GM19397 (cell line): ENCODE measurements at regions not wholly inside any gene's neighbourhood (a gene's known extent, or its start where the extent isn't known, plus 50 kb on each side); places are given as distances from the start of the nearest gene placed in this dataset.

Source experiments
- ATAC-seq: cut with Tn5 transposase; IDR thresholded peaks from one replicate; pipeline ENCODE4 v1.9.1; 2021; ENCODE audit warnings: mild to moderate bottlenecking, moderate library complexity; ENCODE audit not compliant: unreplicated experiment

- ATAC-seq: no peak
Measured at GRCh38 chr1:60753036-60753900, 329.1 kb upstream of the NFIA start.

DNA sequence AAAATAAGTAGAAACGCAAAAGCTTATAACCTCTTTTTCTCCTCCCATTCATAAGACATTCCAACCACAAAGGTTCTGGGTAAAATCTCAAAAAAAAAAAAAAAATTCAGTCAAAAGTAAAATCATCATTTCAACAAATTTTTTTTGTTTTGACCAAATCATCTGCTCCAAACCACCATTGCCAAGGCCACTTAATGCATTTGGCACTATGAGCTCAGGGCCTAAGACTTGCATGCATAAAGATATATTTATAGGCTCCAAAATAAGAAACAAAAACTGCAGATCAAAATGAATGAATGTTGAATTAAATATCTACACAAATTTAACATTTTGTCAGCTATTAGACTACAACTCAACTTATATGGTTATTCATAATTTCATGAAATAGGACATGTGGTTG lies 331.1 kb upstream of the NFIA start:
- ATAC-seq: no peak

GRCh38 chr1:60747353-60747752 lies 335.0 kb upstream of the NFIA start:
- no peak for ATAC-seq

GRCh38 chr1:60746278-60746791 lies 336.0 kb upstream of the NFIA start:
- ATAC-seq: no peak

DNA sequence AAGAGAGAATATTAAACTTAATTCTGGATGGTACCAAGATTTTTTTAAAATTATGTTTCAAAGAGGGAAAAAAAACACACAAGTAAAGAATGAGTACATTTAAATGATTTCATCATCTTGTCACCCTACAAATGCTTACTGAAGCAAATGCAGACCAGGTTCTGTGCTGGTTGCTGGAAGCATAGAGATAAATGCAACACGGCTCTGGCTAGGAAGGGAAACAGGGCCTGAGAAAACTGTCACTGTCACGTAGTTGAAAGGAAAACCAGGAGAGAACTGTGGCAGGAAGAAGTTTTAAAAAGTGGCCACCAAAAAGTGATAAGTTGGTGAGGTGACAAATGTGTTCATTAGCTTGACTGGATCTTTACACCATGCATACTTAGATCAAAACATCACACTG lies 336.9 kb upstream of the NFIA start:
- ATAC-seq: no peak

- no peak for ATAC-seq
Measured at GRCh38 chr1:60742339-60742738, 340.0 kb upstream of the NFIA start.

DNA sequence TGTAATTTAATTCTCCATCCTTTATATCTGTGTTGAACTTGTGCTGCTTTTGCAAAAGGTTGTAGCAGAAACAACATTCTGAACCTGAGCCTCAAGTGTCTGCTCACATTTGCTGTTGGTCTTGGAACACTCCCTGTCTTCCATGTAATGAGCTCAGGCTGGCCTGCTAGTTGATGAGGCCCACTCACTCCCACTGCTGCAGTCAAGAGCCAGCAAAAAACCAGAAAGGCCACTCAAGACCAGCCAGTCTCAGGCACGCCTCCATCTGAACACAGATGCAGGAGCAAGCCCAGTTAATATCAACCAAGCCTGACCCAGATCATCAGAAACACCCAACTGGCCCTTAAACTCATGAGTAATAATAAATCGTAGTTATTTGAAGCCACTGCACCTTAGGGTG lies 342.2 kb upstream of the NFIA start:
- ATAC-seq: no peak

- no peak for ATAC-seq
Measured at GRCh38 chr1:60739729-60740128, 342.6 kb upstream of the NFIA start.

DNA sequence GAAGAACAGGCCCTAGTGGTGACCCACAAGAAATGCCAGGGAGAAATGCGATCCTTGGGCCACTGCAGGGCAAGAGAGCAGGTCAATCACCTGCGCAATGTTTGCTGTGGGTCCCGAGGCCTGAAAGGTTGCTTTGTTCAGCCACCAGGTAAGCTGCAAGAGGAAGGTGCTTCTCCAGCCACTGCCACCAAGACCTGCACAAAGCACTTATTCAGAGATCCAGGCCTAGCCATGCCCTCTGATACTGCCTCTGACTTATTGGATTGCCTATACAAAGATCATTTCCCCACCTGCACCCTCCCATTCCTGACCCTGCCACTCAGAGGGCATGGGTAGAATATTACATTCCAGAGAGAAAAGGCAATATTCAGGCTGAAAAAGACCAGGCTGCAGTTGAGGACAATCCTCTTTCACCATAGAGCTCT lies 349.4 kb upstream of the NFIA start:
- ATAC-seq: no peak

DNA sequence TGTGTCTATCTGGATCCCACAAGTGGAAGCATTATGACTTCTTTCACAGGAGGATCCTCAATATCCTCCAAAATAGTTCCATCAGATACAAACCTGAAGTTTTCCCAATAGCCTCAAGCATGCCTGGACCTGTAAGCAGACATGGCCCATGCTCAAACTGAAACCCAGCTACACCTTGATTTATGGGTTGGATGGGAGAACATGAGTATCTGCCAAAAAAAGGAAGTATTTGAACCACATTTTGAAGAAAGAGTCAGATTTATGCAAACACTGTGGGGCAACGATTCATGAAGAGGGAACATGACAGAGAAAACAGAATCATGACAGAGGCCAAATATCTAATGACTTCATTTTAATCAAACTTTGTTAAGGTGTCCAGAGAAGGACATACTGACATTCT lies 351.0 kb upstream of the NFIA start:
- no peak for ATAC-seq

GRCh38 chr1:60727552-60727951 lies 354.8 kb upstream of the NFIA start:
- no peak for ATAC-seq

DNA sequence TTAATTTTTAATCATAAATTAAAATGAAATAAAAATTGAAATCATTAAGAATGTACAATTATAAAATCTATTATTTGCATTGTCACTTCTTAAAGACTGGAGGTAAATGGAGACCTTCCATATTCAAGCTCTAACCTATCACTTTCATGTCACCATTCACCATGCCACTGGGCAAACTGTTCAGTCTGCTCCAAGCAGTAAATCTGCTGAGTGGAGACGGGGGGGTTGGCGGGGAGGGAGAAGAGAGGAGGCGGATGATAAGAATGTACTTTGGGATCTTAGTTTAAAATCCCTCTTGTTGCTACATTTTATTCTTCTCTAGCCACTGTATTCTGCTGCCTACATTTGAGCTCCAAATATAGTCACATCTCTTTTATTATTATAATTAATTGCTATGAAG lies 365.9 kb upstream of the NFIA start:
- no peak for ATAC-seq

DNA sequence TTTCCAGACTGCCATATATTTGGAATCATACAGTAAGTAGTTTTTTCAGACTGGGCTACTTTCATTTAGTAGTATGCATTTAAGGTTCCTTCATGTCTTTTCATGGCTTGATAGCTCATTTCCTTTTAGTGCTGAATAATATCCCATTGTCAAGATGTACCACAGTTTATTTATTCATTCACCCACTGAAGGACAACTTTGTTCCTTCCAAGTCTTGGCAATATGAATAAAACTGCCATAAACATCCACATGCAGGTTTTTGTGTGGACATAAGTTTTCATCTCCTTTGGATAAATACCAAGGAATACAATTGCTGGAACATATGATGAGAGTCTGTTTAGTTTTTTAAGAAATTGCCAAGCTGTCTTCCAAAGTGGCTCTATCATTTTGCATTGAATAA lies 366.4 kb upstream of the NFIA start:
- no peak for ATAC-seq

DNA sequence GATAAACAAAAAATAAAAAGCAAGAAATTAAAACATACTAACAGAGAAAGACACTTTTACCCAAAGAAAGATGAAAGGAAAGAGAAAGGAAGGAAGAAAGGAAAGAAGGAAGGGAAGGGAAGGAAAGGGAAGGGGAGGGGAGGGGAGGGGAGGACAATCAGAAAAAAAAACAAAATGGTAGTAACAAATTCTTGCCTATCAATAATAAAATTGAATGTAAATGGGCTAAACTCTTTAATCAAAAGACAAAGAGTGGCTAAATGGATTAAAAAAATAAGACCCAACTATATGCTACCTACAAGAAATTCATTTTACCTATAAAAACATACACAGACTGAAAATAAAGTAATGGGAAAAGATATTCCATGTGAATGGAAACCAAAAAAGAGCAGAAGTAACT lies 372.9 kb upstream of the NFIA start:
- no peak for ATAC-seq

- ATAC-seq: no peak
Measured at GRCh38 chr1:60705026-60705425, 377.3 kb upstream of the NFIA start.

DNA sequence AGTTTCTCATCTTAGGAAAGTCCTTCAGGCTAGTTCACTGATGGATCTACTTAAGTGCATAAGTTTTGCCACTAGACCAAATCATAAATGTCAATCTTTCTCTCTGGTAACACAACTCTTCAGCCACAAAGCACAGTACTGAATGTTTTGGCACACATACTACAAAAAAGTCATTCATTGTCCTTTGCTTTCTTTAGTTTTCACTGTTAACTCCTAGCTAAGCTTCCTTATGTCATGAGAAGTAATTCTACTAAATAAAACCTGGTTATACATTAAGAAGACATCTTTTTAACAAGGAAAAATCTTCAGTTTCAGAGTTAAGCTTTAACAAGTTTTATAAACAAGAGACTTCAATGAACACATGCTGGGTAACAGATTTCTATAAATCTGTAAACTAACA lies 379.2 kb upstream of the NFIA start:
- no peak for ATAC-seq

DNA sequence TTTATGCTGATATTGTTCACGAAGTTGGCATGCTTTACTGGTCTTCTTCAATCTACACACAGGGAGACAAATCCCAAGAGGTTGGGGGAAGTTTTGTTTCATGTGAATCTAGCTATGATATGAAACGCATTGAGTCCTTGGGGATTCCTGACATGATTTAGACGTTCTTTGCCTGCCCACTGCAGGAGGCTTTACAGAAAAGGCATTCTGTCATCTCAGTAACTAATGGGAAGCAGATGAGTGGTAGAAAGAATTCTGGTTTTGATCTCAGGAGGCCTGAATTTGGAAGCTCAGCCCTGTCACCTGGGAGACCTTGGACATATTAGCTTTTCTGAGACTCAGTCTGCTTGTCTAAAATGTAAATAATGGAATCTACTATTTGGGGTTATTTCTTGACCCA lies 383.0 kb upstream of the NFIA start:
- ATAC-seq: no peak

DNA sequence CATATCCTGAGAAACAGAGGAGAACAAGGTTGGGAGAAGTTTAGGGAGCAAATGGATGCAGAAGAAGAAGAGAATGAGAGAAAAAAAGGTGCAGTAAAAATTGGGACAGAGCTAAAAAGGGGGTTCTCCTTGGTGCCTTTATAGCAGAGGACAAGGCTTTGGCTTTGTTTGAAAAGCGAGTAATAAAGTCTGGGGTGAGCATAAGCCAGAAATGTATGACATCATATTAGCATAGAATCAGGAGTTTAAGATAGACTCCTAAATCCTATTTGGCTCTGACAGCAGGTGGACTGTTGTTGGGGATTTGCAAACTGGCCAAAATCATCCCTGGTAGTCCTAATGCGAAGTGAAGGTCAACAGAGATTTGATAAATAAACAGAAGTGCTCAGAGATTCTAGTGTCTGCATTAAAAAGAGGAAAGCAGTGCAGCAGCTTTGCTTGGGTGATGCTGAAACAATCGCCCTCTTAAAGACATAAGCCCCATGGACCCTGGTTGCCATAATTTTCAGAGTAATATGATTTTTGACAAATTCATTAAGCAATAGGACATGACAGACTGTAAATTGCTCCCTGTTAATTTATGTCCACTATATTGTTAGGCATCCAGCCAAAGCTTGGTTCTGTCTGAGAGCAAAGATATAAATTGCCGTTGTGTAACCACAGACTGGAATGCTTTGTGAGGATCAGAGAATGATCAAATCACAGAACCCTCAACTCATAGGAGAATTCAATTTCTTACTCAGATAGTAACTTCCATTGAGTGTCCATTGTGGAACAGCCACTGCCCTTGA lies 385.0 kb upstream of the NFIA start:
- ATAC-seq: no peak

DNA sequence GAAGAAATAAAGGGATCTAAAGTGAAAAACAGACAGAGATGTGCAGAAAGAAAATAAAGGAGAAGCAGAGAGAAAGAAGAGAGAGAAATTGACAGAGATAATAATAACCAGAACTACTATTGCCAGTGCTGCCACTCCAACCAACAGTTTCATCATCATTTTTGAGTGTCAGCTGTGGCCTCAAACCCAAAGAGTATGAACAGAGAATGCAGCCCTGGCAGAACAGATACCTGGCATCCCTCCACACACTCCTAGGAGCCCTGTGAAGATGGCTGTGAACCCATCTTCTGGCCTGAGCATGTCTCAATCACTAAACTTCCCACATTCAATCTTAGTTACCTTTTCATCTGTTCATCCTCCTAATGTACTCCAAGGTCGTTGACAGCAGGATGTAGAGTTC lies 385.8 kb upstream of the NFIA start:
- ATAC-seq: no peak

- ATAC-seq: no peak
Measured at GRCh38 chr1:60695716-60696171, 386.6 kb upstream of the NFIA start.

DNA sequence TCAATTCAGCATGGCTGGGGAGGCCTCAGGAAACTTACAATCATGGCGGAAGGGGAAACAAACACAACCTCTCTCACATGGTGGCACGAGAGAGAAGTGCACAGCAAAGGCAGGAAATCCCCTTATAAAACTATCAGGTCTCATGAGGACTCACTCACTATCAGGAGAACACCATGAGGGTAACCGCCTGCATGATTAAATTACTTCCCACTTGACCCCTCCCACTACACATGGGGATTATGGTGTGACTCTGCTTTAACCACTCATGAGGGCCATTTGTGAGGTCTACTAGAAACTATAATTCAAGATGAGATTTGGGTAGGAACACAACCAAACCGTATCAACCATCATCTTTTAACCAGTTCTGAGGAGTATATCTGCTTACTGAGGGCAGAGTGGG lies 387.4 kb upstream of the NFIA start:
- no peak for ATAC-seq

DNA sequence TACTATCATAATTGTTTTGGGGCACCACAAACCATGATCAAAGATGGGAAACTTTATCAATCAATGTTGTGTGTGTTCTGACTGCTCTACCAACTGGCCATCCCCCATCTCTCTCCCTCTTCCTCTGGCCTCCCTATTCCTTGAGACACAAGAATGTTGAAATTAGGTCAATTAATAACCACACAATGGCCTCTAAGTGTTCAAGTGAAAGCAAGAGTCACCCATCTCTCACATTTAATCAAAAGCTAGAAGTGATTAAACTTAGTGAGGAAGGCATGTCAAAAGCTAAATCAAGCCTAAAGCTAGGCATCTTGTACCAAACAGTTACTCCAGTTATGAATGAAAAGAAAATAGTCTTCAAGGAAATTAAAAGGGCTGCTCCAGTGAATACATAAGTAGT lies 390.3 kb upstream of the NFIA start:
- no peak for ATAC-seq
